B cell (primary cell): ENCODE measurements at regions not wholly inside any gene's neighbourhood (a gene's known extent, or its start where the extent isn't known, plus 50 kb on each side); places are given as distances from the start of the nearest gene placed in this dataset.

Experiments used
- ATAC-seq: fragments of 200-7000 bp; cut with Tn5 transposase; one replicate; pipeline ENCODE4 v1.10.0; 2021; ENCODE audit warnings: low read depth, mild to moderate bottlenecking, moderate number of reproducible peaks, moderate library complexity
- CTCF ChIA-PET: fragments of 350-600 bp; sonication (Branson Sonifier 250); formaldehyde crosslinking; loops from one replicate; lab custom pipeline; 2021; ENCODE audit warnings: antibody characterized with exemption, inconsistent platforms; lab: Charles Lee
- POLR2A ChIA-PET: fragments of 350-600 bp; sonication (Branson Sonifier 250); formaldehyde crosslinking; loops from one replicate; lab custom pipeline; 2021; ENCODE audit warnings: antibody characterized with exemption; lab: Charles Lee
- DNase-seq: peaks from one replicate; pipeline ENCODE4 v3.0.0; 2013
- H2AFZ ChIP-seq: 2 replicates; pipeline ENCODE4 v1.6.1; 2012; ENCODE audit warnings: mild to moderate bottlenecking, low read depth, low read length; ENCODE audit not compliant: insufficient read depth, poor library complexity, severe bottlenecking
- H3K27ac ChIP-seq, 2 donors: 1 replicate in 1 of 2; 2 replicates in 1 of 2; pipeline ENCODE4 v1.5.1; 2012 to 2013; ENCODE audit warnings: low read length in 2 of 2, mild to moderate bottlenecking in 2 of 2, moderate library complexity in 1 of 2
- H3K27me3 ChIP-seq, 4 experiments: fragments of 200-600 bp in 1 of 4; sonication (generic) in 1 of 4; replicated peaks in 1 of 4; 1 replicate in 2 of 4; 2 replicates in 2 of 4; pipeline versions ENCODE4 v1.6.1 to v1.7.0; 2013 to 2016; ENCODE audit warnings: low read length in 3 of 4, mild to moderate bottlenecking in 2 of 4, mixed read lengths in 1 of 4, moderate library complexity in 1 of 4; ENCODE audit not compliant: insufficient read depth in 4 of 4, control insufficient read depth in 3 of 4; ENCODE audit errors: control extremely low read depth in 1 of 4
- H3K36me3 ChIP-seq, 2 experiments: replicated peaks in 1 of 2; 1 replicate in 1 of 2; 2 replicates in 1 of 2; pipeline versions ENCODE4 v1.6.1 to v1.7.1; 2013; ENCODE audit warnings: low read length in 1 of 2; ENCODE audit not compliant: insufficient read depth in 2 of 2, control insufficient read depth in 1 of 2; ENCODE audit errors: control extremely low read depth in 1 of 2, extremely low read depth in 1 of 2
- H3K4me1 ChIP-seq, 2 donors: fragments of 200-600 bp in 1 of 2; sonication (generic) in 1 of 2; 1 replicate in 1 of 2; 2 replicates in 1 of 2; pipeline versions ENCODE4 v1.5.1 to v1.6.1; 2013 to 2017; ENCODE audit warnings: low read length in 2 of 2; ENCODE audit not compliant: control insufficient read depth in 2 of 2, insufficient read depth in 2 of 2
- H3K4me2 ChIP-seq: replicated peaks from 2 replicates; pipeline ENCODE3; 2012; ENCODE audit warnings: mild to moderate bottlenecking, low read depth, low read length; ENCODE audit not compliant: poor library complexity, severe bottlenecking
- H3K4me3 ChIP-seq, 5 experiments: fragments of 200-600 bp in 1 of 5; sonication (generic) in 1 of 5; 1 replicate in 3 of 5; 2 replicates in 2 of 5; pipeline versions ENCODE4 v1.5.1 to v1.7.0; 2011 to 2016; ENCODE audit warnings: low read length in 4 of 5, mild to moderate bottlenecking in 4 of 5, low read depth in 2 of 5, control low read depth in 1 of 5, moderate library complexity in 1 of 5; ENCODE audit not compliant: insufficient read depth in 1 of 5; ENCODE audit errors: control extremely low read depth in 1 of 5, extremely low read depth in 1 of 5
- H3K79me2 ChIP-seq: fragments of 200-600 bp; sonication (generic); one replicate; pipeline ENCODE4 v1.6.0; 2016; ENCODE audit warnings: low read length; ENCODE audit not compliant: control insufficient read depth, insufficient read depth
- H3K9ac ChIP-seq: fragments of 200-600 bp; sonication (generic); 2 replicates; pipeline ENCODE4 v1.6.1; 2017; ENCODE audit warnings: mild to moderate bottlenecking, low read length, moderate library complexity
- H3K9me3 ChIP-seq, 3 donors: one replicate each; pipeline versions ENCODE4 v1.6.1 to v1.7.1; 2013; ENCODE audit warnings: low read length in 2 of 3; ENCODE audit not compliant: control insufficient read depth in 2 of 3, insufficient read depth in 1 of 3; ENCODE audit errors: control extremely low read depth in 1 of 3
- H4K20me1 ChIP-seq: 2 replicates; pipeline ENCODE4 v1.6.0; 2012; ENCODE audit warnings: mild to moderate bottlenecking, low read length; ENCODE audit not compliant: insufficient read depth, control insufficient read depth, poor library complexity, severe bottlenecking
- H3K27ac Mint-ChIP-seq: one replicate; pipeline ENCODE4 v1.8.0; 2021; ENCODE audit warnings: mixed read lengths
- H3K27me3 Mint-ChIP-seq: one replicate; pipeline ENCODE4 v1.8.0; 2021; ENCODE audit warnings: mixed read lengths
- H3K4me1 Mint-ChIP-seq: one replicate; pipeline ENCODE4 v1.8.0; 2021; ENCODE audit warnings: mixed read lengths
- H3K4me3 Mint-ChIP-seq: one replicate; pipeline ENCODE4 v1.8.0; 2021; ENCODE audit warnings: mixed read lengths
- H3K9me3 Mint-ChIP-seq: one replicate; pipeline ENCODE4 v1.8.0; 2022; ENCODE audit warnings: mixed read lengths; ENCODE audit not compliant: insufficient read depth
- CTCF ChIP-seq: fragments of 200-600 bp; IDR thresholded peaks from one replicate; pipeline ENCODE4 v1.8.0; 2022; ENCODE audit warnings: antibody characterized with exemption, mild to moderate bottlenecking
- EZH2 ChIP-seq: IDR thresholded peaks from 2 replicates; pipeline ENCODE4 v1.6.1; 2012; ENCODE audit warnings: borderline replicate concordance, low read depth, mild to moderate bottlenecking, moderate library complexity, low read length; ENCODE audit not compliant: insufficient read depth, poor library complexity, severe bottlenecking
- WGBS: methylation state at CpG from one replicate; pipeline ENCODE4 v1.1.5; 2013; ENCODE audit warnings: missing lambda C conversion rate; ENCODE audit not compliant: insufficient coverage; 5-methylcytosine and 5-hydroxymethylcytosine counted together
- intact Hi-C: fragments of 100-400 bp; cut with micrococcal nuclease; formaldehyde crosslinking; loops from one replicate; pipeline ENCODE4 v1.10.0; 2022

- H3K4me3 ChIP-seq: no peak overlapping the region
These were observed 199.8 kb downstream of the AHR start for GRCh38 chr7:17498230-17498629.

GRCh38 chr7:17500736-17501135, 202.3 kb downstream of the AHR start:
- peaks cover 6% of the 10 kb centered on the region for H3K4me1 Mint-ChIP-seq
- H3K27ac Mint-ChIP-seq: no peak overlapping the region
- Histone ChIP-seq H2AFZ (no peak overlapping the region), H3K9ac (no peak overlapping the region), H3K9me3 (no peaks in the 10 kb centered on the region), H3K79me2 (no peaks in the 10 kb centered on the region), H3K27ac (no peak overlapping the region), H3K36me3 (no peaks in the 10 kb centered on the region), H4K20me1 (no peaks in the 10 kb centered on the region), H3K27me3 (no peaks in the 10 kb centered on the region), H3K4me3 (no peak overlapping the region), H3K4me1 (no peaks in the 10 kb centered on the region), H3K4me2 (no peak overlapping the region)
- intact Hi-C loops: no loop called here
- ATAC-seq (no peak), DNase-seq (no peak)
- ChIA-PET CTCF (no interaction called here), POLR2A (no interaction called here)
- H3K9me3 Mint-ChIP-seq: no peaks in the 10 kb centered on the region
- TF ChIP-seq CTCF: no peak
- no peak for TF ChIP-seq EZH2
- H3K27me3 Mint-ChIP-seq: no peaks in the 10 kb centered on the region
- no peak overlapping the region for H3K4me3 Mint-ChIP-seq

More at GRCh38 chr7:17498230-17498629, 199.8 kb downstream of the AHR start:
- Histone ChIP-seq H3K9me3 (no peaks in the 10 kb centered on the region), H3K4me2 (no peak overlapping the region), H3K27ac (no peak overlapping the region), H2AFZ (no peak overlapping the region), H3K79me2 (no peaks in the 10 kb centered on the region), H4K20me1 (no peaks in the 10 kb centered on the region), H3K9ac (no peak overlapping the region), H3K4me1 (no peaks in the 10 kb centered on the region), H3K27me3 (no peaks in the 10 kb centered on the region), H3K36me3 (no peaks in the 10 kb centered on the region)
- H3K4me1 Mint-ChIP-seq: peaks cover 6% of the 10 kb centered on the region
- TF ChIP-seq CTCF: no peak
- TF ChIP-seq EZH2: no peak
- ChIA-PET CTCF (interaction anchor here (1.0 kb wide), 1 partner anchor 74 kb away, joined by 3 read pairs; no protein-coding TSS in a partner anchor), POLR2A (no interaction called here)
- no peak overlapping the region for H3K27ac Mint-ChIP-seq
- 100% methylated on average over 3 of the region's 4 CpGs for WGBS
- no peak overlapping the region for H3K4me3 Mint-ChIP-seq
- DNase-seq (no peak), ATAC-seq (no peak)
- no peaks in the 10 kb centered on the region for H3K27me3 Mint-ChIP-seq
- intact Hi-C loops: no loop called here
- H3K9me3 Mint-ChIP-seq: no peaks in the 10 kb centered on the region
